ENCODE measurements at regions not wholly inside any gene's neighbourhood (a gene's known extent, or its start where the extent isn't known, plus 50 kb on each side); places are given as distances from the start of the nearest gene placed in this dataset.

DNA sequence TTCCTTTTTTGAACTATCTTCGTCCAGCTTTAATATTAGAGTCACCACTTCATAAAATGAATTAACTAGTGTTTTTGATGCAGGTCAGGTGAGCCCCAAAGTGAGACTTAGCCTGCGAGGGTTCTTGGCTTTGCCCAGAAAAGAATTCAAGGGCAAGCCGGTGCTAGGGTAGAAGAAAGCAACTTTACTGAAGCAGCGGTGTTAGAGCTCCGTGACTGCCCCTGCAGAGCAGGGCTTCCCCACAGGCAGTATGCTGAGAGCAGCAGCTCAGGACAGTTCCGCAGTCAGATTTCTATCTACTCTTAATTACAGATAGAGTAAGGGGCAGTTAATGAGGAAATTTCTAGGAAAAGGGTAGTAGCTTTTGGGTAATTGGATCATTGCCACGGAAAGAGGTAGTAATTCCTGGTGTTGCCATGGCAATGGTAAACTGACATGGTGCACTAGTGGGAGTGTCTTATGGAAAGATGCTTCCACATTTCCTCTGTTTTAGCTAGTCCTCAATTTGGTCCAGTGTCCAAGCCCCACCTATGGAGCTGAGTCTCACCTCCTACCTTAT lies 432.2 kb upstream of the ZNF507 start:
- no peaks in the 10 kb centered on the region; the same call in 1 of the 2 replicates for H3K36me3 Mint-ChIP-seq (ENCODE audit: low read depth)
- DNase-seq, result no peak
- peaks cover 15% of the 10 kb centered on the region for H3K9me3 Mint-ChIP-seq
- H3K27me3 Mint-ChIP-seq (ENCODE audit: insufficient read depth), result no peaks in the 10 kb centered on the region; the same call in 1 of the 2 replicates
- TF ChIP-seq, protein P1, sequence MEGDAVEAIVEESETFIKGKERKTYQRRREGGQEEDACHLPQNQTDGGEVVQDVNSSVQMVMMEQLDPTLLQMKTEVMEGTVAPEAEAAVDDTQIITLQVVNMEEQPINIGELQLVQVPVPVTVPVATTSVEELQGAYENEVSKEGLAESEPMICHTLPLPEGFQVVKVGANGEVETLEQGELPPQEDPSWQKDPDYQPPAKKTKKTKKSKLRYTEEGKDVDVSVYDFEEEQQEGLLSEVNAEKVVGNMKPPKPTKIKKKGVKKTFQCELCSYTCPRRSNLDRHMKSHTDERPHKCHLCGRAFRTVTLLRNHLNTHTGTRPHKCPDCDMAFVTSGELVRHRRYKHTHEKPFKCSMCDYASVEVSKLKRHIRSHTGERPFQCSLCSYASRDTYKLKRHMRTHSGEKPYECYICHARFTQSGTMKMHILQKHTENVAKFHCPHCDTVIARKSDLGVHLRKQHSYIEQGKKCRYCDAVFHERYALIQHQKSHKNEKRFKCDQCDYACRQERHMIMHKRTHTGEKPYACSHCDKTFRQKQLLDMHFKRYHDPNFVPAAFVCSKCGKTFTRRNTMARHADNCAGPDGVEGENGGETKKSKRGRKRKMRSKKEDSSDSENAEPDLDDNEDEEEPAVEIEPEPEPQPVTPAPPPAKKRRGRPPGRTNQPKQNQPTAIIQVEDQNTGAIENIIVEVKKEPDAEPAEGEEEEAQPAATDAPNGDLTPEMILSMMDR (IDR thresholded peaks at IDR 0.05), result no peak
- no peaks in the 10 kb centered on the region for H3K4me1 Mint-ChIP-seq (ENCODE audit: low read depth)
- no peak overlapping the region for H3K27ac Mint-ChIP-seq
- no peak overlapping the region for H3K4me3 Mint-ChIP-seq

- Mint-ChIP-seq H3K9me3 (peaks cover 40% of the 10 kb centered on the region), H3K4me3 (no peak overlapping the region), H3K36me3 (ENCODE audit: low read depth) (no peaks in the 10 kb centered on the region), H3K27ac (no peak overlapping the region), H3K4me1 (ENCODE audit: low read depth) (no peaks in the 10 kb centered on the region), H3K27me3 (ENCODE audit: insufficient read depth) (no peaks in the 10 kb centered on the region; the same call in 1 of the 2 replicates)
- TF ChIP-seq, protein P1 (IDR thresholded peaks at IDR 0.05), result no peak
- no peak for DNase-seq
Measured at GRCh38 chr19:31930401-31930800, 415.0 kb upstream of the ZNF507 start.

DNA sequence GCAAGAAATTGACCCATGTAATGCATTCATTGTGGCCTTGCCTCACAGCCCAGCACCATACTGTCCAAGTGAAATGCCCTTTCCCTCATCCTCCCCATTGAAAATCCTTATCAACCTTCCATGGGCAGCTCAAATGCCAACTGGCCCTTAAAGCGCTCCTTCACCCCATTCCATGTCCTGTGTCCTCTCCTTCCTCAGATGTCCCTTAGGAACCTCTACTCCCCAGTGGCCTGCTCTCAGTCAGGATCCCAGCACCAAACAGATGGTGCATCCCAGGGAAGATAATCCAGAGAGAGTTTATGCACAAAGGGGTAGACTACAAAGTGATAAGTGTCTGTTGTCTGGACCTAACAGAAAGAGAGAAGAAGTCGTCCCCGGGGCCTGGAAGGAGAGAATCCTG lies 407.4 kb upstream of the ZNF507 start:
- no peak for DNase-seq
- Mint-ChIP-seq H3K36me3 (ENCODE audit: low read depth) (peaks cover 5% of the 10 kb centered on the region; the same call in 1 of the 2 replicates), H3K27me3 (ENCODE audit: insufficient read depth) (no peaks in the 10 kb centered on the region; the same call in 1 of the 2 replicates), H3K4me3 (no peak overlapping the region), H3K27ac (no peak overlapping the region), H3K9me3 (peaks cover 61% of the 10 kb centered on the region), H3K4me1 (ENCODE audit: low read depth) (no peaks in the 10 kb centered on the region)
- TF ChIP-seq, protein P1 (IDR thresholded peaks at IDR 0.05), result no peak

DNA sequence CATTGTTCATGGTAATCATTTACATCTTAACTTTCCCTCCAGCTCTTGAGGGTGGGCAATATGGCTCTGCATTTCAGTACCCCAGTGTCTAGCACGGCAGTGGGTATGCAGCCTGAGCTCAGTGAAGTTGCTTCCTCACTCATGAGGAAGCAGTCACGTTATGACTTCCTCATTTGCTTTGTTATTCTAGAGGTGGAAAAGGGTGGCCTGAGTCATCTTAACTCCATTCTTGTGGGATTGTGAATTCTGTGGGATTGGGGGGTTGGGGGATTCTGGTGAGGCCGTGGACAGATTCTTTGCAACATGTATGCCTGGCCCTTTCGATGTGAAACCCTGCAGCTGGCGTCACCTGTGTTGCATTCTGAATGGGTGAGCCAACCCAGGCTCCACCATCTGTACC lies 406.7 kb upstream of the ZNF507 start:
- DNase-seq, result no peak
- H3K4me1 Mint-ChIP-seq (ENCODE audit: low read depth), result no peaks in the 10 kb centered on the region
- TF ChIP-seq, protein P1 (IDR thresholded peaks at IDR 0.05), result no peak
- peaks cover 67% of the 10 kb centered on the region for H3K9me3 Mint-ChIP-seq
- H3K27ac Mint-ChIP-seq, result no peak overlapping the region
- H3K4me3 Mint-ChIP-seq, result no peak overlapping the region
- H3K36me3 Mint-ChIP-seq (ENCODE audit: low read depth), result peaks cover 5% of the 10 kb centered on the region; the same call in 1 of the 2 replicates
- H3K27me3 Mint-ChIP-seq (ENCODE audit: insufficient read depth), result no peaks in the 10 kb centered on the region; the same call in 1 of the 2 replicates

DNA sequence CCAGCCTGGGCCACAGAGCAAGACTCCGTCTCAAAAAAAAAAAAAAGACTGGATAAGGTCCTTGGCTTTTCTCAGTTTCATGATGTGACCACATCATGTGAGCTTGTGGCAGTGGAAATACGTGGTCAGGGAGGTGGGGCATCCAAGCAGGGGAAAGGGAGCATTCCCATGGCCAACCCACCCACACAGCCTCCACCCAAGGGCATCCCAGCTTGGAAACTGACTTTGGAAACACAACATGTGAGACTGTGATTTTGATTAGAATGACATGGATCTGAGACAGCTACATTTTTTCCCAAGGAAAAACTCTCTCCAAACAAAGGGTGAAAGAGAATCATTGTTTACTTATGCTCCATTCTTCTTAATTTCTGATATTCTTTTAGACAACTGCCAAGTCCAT lies 405.0 kb upstream of the ZNF507 start:
- Mint-ChIP-seq H3K27ac (no peak overlapping the region), H3K4me1 (ENCODE audit: low read depth) (no peaks in the 10 kb centered on the region), H3K27me3 (ENCODE audit: insufficient read depth) (no peaks in the 10 kb centered on the region), H3K4me3 (no peak overlapping the region), H3K9me3 (peaks cover 71% of the 10 kb centered on the region), H3K36me3 (ENCODE audit: low read depth) (peaks cover 5% of the 10 kb centered on the region; the same call in 1 of the 2 replicates)
- TF ChIP-seq, protein P1 (IDR thresholded peaks at IDR 0.05), result no peak
- no peak for DNase-seq

Measured in HFFc6 (cell line).